ENCODE measurements at regions not wholly inside any gene's neighbourhood (a gene's known extent, or its start where the extent isn't known, plus 50 kb on each side); places are given as distances from the start of the nearest gene placed in this dataset.
"Not testable (repeated sequence)": the region's sequence is repeated elsewhere in the genome, so short reads cannot be mapped to it uniquely, and the experiment has no call there.

- no CpG with 5 or more reads among the region's 17 CpGs for WGBS (ENCODE audit: extremely low coverage, insufficient coverage, low lambda C conversion rate)
- no peaks in the 10 kb centered on the region for H3K4me1 ChIP-seq (ENCODE audit: control insufficient read depth, low read depth, low read length)
- H3K4ac ChIP-seq (ENCODE audit: low read depth, low read length), result no peak overlapping the region
- no peak overlapping the region for H2BK5ac ChIP-seq (ENCODE audit: low read length)
- no peaks in the 10 kb centered on the region for H3K79me2 ChIP-seq (ENCODE audit: control insufficient read depth, insufficient read depth, low read length)
- no peaks in the 10 kb centered on the region for H3K79me1 ChIP-seq (ENCODE audit: low read length)
- H3K56ac ChIP-seq (ENCODE audit: low read length), result no peak overlapping the region
- no peaks in the 10 kb centered on the region for H3K27me3 ChIP-seq (ENCODE audit: insufficient read depth, low read length, poor library complexity)
- no peak for DNase-seq
- H3K9ac ChIP-seq (ENCODE audit: low read length), result no peak overlapping the region
- H3K27ac ChIP-seq (ENCODE audit: low read depth, low read length), result no peak overlapping the region
- H3K4me2 ChIP-seq (ENCODE audit: low read length), result no peak overlapping the region
- H2AK5ac ChIP-seq (ENCODE audit: low read length), result no peak overlapping the region
- no peak overlapping the region for H2BK15ac ChIP-seq (replicated peaks; ENCODE audit: low read depth)
- H3K23ac ChIP-seq (ENCODE audit: low read length), result no peak overlapping the region
- H3K4me3 ChIP-seq (ENCODE audit: low read length), result no peak overlapping the region
- H3K36me3 ChIP-seq (ENCODE audit: control insufficient read depth, insufficient read depth, low read length), result no peaks in the 10 kb centered on the region
- no peak overlapping the region for H3K18ac ChIP-seq (ENCODE audit: low read length)
- no peak overlapping the region for H4K8ac ChIP-seq (ENCODE audit: low read depth, low read length)
- H2BK120ac ChIP-seq (ENCODE audit: low read depth, low read length), result no peak overlapping the region
- no peak overlapping the region for H4K5ac ChIP-seq (ENCODE audit: low read length)
Measured at GRCh38 chrX:734362-734761, 103.8 kb downstream of the SHOX start.

- Histone ChIP-seq H4K5ac (ENCODE audit: low read length) (no peak overlapping the region), H4K8ac (ENCODE audit: low read depth, low read length) (no peak overlapping the region), H2AK5ac (ENCODE audit: low read length) (no peak overlapping the region), H3K36me3 (ENCODE audit: control insufficient read depth, insufficient read depth, low read length) (no peaks in the 10 kb centered on the region), H3K23ac (ENCODE audit: low read length) (no peak overlapping the region), H3K79me2 (ENCODE audit: control insufficient read depth, insufficient read depth, low read length) (no peaks in the 10 kb centered on the region), H3K4me1 (ENCODE audit: control insufficient read depth, low read depth, low read length) (no peaks in the 10 kb centered on the region), H3K4me2 (ENCODE audit: low read length) (no peak overlapping the region), H3K79me1 (ENCODE audit: low read length) (no peaks in the 10 kb centered on the region), H3K4ac (ENCODE audit: low read depth, low read length) (no peak overlapping the region), H2BK15ac (replicated peaks; ENCODE audit: low read depth) (no peak overlapping the region), H3K9ac (ENCODE audit: low read length) (no peak overlapping the region), H2BK120ac (ENCODE audit: low read depth, low read length) (no peak overlapping the region), H3K56ac (ENCODE audit: low read length) (no peak overlapping the region), H3K4me3 (ENCODE audit: low read length) (no peak overlapping the region), H3K18ac (ENCODE audit: low read length) (no peak overlapping the region), H3K27me3 (ENCODE audit: insufficient read depth, low read length, poor library complexity) (no peaks in the 10 kb centered on the region), H2BK5ac (ENCODE audit: low read length) (no peak overlapping the region), H3K27ac (ENCODE audit: low read depth, low read length) (no peak overlapping the region)
- no CpG with 5 or more reads among the region's 9 CpGs for WGBS (ENCODE audit: extremely low coverage, insufficient coverage, low lambda C conversion rate)
- DNase-seq, result no peak
Measured at GRCh38 chrX:733961-734360, 103.4 kb downstream of the SHOX start.

GRCh38 chrX:729583-730409 lies 99.2 kb downstream of the SHOX start:
- WGBS (ENCODE audit: extremely low coverage, insufficient coverage, low lambda C conversion rate), result no CpG with 5 or more reads among the region's 21 CpGs
- no peaks in the 10 kb centered on the region for H3K36me3 ChIP-seq (ENCODE audit: control insufficient read depth, insufficient read depth, low read length)
- no peak for DNase-seq
- no peak overlapping the region for H3K4me2 ChIP-seq (ENCODE audit: low read length)
- no peak overlapping the region for H4K5ac ChIP-seq (ENCODE audit: low read length)
- no peak overlapping the region for H3K4ac ChIP-seq (ENCODE audit: low read depth, low read length)
- no peak overlapping the region for H3K23ac ChIP-seq (ENCODE audit: low read length)
- no peak overlapping the region for H2BK120ac ChIP-seq (ENCODE audit: low read depth, low read length)
- no peak overlapping the region for H2BK15ac ChIP-seq (replicated peaks; ENCODE audit: low read depth)
- H4K8ac ChIP-seq (ENCODE audit: low read depth, low read length), result no peak overlapping the region
- H3K56ac ChIP-seq (ENCODE audit: low read length), result no peak overlapping the region
- no peak overlapping the region for H2BK5ac ChIP-seq (ENCODE audit: low read length)
- no peak overlapping the region for H3K9ac ChIP-seq (ENCODE audit: low read length)
- H3K27ac ChIP-seq (ENCODE audit: low read depth, low read length), result no peak overlapping the region
- H3K79me1 ChIP-seq (ENCODE audit: low read length), result no peaks in the 10 kb centered on the region
- no peak overlapping the region for H3K4me3 ChIP-seq (ENCODE audit: low read length)
- H2AK5ac ChIP-seq (ENCODE audit: low read length), result no peak overlapping the region
- H3K27me3 ChIP-seq (ENCODE audit: insufficient read depth, low read length, poor library complexity), result no peaks in the 10 kb centered on the region
- no peaks in the 10 kb centered on the region for H3K4me1 ChIP-seq (ENCODE audit: control insufficient read depth, low read depth, low read length)
- no peak overlapping the region for H3K18ac ChIP-seq (ENCODE audit: low read length)
- H3K79me2 ChIP-seq (ENCODE audit: control insufficient read depth, insufficient read depth, low read length), result no peaks in the 10 kb centered on the region

- H3K4me1 ChIP-seq (ENCODE audit: control insufficient read depth, low read depth, low read length); H3K79me2 ChIP-seq (ENCODE audit: control insufficient read depth, insufficient read depth, low read length); H2AK5ac ChIP-seq (ENCODE audit: low read length); H3K56ac ChIP-seq (ENCODE audit: low read length); H4K5ac ChIP-seq (ENCODE audit: low read length); H3K9ac ChIP-seq (ENCODE audit: low read length); H2BK5ac ChIP-seq (ENCODE audit: low read length); H3K23ac ChIP-seq (ENCODE audit: low read length); H3K27ac ChIP-seq (ENCODE audit: low read depth, low read length); H2BK120ac ChIP-seq (ENCODE audit: low read depth, low read length); H3K4me3 ChIP-seq (ENCODE audit: low read length); DNase-seq; H3K4me2 ChIP-seq (ENCODE audit: low read length); H3K4ac ChIP-seq (ENCODE audit: low read depth, low read length); H3K36me3 ChIP-seq (ENCODE audit: control insufficient read depth, insufficient read depth, low read length); H3K27me3 ChIP-seq (ENCODE audit: insufficient read depth, low read length, poor library complexity); H4K8ac ChIP-seq (ENCODE audit: low read depth, low read length); H3K79me1 ChIP-seq (ENCODE audit: low read length); H2BK15ac ChIP-seq (replicated peaks; ENCODE audit: low read depth); H3K18ac ChIP-seq (ENCODE audit: low read length): not testable (repeated sequence)
- WGBS (ENCODE audit: extremely low coverage, insufficient coverage, low lambda C conversion rate), result no CpG with 5 or more reads among the region's 14 CpGs
Measured at GRCh38 chrX:729101-729500, 98.5 kb downstream of the SHOX start.

GRCh38 chrX:728639-729038 lies 98.0 kb downstream of the SHOX start:
- not testable (repeated sequence) for H3K56ac ChIP-seq (ENCODE audit: low read length); H4K8ac ChIP-seq (ENCODE audit: low read depth, low read length); H3K4me2 ChIP-seq (ENCODE audit: low read length); H4K5ac ChIP-seq (ENCODE audit: low read length); H3K4me1 ChIP-seq (ENCODE audit: control insufficient read depth, low read depth, low read length); H3K9ac ChIP-seq (ENCODE audit: low read length); H2BK120ac ChIP-seq (ENCODE audit: low read depth, low read length); H3K79me2 ChIP-seq (ENCODE audit: control insufficient read depth, insufficient read depth, low read length); DNase-seq; H2AK5ac ChIP-seq (ENCODE audit: low read length); H3K18ac ChIP-seq (ENCODE audit: low read length); H2BK5ac ChIP-seq (ENCODE audit: low read length); H3K23ac ChIP-seq (ENCODE audit: low read length); H2BK15ac ChIP-seq (replicated peaks; ENCODE audit: low read depth); H3K27ac ChIP-seq (ENCODE audit: low read depth, low read length); H3K4ac ChIP-seq (ENCODE audit: low read depth, low read length); H3K79me1 ChIP-seq (ENCODE audit: low read length); H3K4me3 ChIP-seq (ENCODE audit: low read length); H3K36me3 ChIP-seq (ENCODE audit: control insufficient read depth, insufficient read depth, low read length); H3K27me3 ChIP-seq (ENCODE audit: insufficient read depth, low read length, poor library complexity)
- WGBS (ENCODE audit: extremely low coverage, insufficient coverage, low lambda C conversion rate), result no CpG with 5 or more reads among the region's 11 CpGs
